ENCODE measurements at regions not wholly inside any gene's neighbourhood (a gene's known extent, or its start where the extent isn't known, plus 50 kb on each side); places are given as distances from the start of the nearest gene placed in this dataset.

- no peak overlapping the region for H3K27ac Mint-ChIP-seq
- H3K36me3 Mint-ChIP-seq (ENCODE audit: low read depth), result no peaks in the 10 kb centered on the region
- DNase-seq (no peak), ATAC-seq (ENCODE audit: low read depth) (no peak)
- H3K4me3 Mint-ChIP-seq, result no peak overlapping the region
- H3K9me3 Mint-ChIP-seq, result no peaks in the 10 kb centered on the region
- H3K4me1 Mint-ChIP-seq, result no peaks in the 10 kb centered on the region
- POLR2A ChIA-PET, result no interaction called here
- H3K27me3 Mint-ChIP-seq, result no peaks in the 10 kb centered on the region
- TF ChIP-seq CTCF (IDR thresholded peaks at IDR 0.05), result no peak
- intact Hi-C loops (cut with micrococcal nuclease), result no loop called here
- CTCF ChIA-PET, result no interaction called here
Observed at GRCh38 chr4:112857461-112857860, 192.0 kb upstream of the ANK2 start.

- CTCF ChIA-PET, result no interaction called here
Observed at GRCh38 chr4:112858751-112859150, 190.7 kb upstream of the ANK2 start.

GRCh38 chr4:112859456-112860184 lies 189.8 kb upstream of the ANK2 start:
- no peak for TF ChIP-seq CTCF (IDR thresholded peaks at IDR 0.05)
- Mint-ChIP-seq H3K27ac (no peak overlapping the region), H3K36me3 (ENCODE audit: low read depth) (no peaks in the 10 kb centered on the region), H3K27me3 (no peaks in the 10 kb centered on the region), H3K9me3 (no peaks in the 10 kb centered on the region), H3K4me1 (no peaks in the 10 kb centered on the region), H3K4me3 (no peak overlapping the region)
- CTCF ChIA-PET, result no interaction called here
- intact Hi-C loops (cut with micrococcal nuclease), result no loop called here
- POLR2A ChIA-PET, result no interaction called here
- DNase-seq (no peak), ATAC-seq (ENCODE audit: low read depth) (no peak)

More at GRCh38 chr4:112858751-112859150, 190.7 kb upstream of the ANK2 start:
- POLR2A ChIA-PET, result no interaction called here
- no peaks in the 10 kb centered on the region for H3K27me3 Mint-ChIP-seq
- no peak overlapping the region for H3K27ac Mint-ChIP-seq
- ATAC-seq (ENCODE audit: low read depth), result no peak
- no peak for DNase-seq
- intact Hi-C loops (cut with micrococcal nuclease), result no loop called here
- no peak for TF ChIP-seq CTCF (IDR thresholded peaks at IDR 0.05)
- no peaks in the 10 kb centered on the region for H3K4me1 Mint-ChIP-seq
- H3K9me3 Mint-ChIP-seq, result no peaks in the 10 kb centered on the region
- no peaks in the 10 kb centered on the region for H3K36me3 Mint-ChIP-seq (ENCODE audit: low read depth)
- H3K4me3 Mint-ChIP-seq, result no peak overlapping the region

- POLR2A ChIA-PET, result no interaction called here
- ATAC-seq (ENCODE audit: low read depth), result no peak
- CTCF ChIA-PET, result no interaction called here
- TF ChIP-seq CTCF (IDR thresholded peaks at IDR 0.05), result no peak
- intact Hi-C loops (cut with micrococcal nuclease), result no loop called here
- no peak overlapping the region for H3K4me3 Mint-ChIP-seq
- H3K4me1 Mint-ChIP-seq, result no peaks in the 10 kb centered on the region
- no peak for DNase-seq
- H3K27me3 Mint-ChIP-seq, result no peaks in the 10 kb centered on the region
- H3K36me3 Mint-ChIP-seq (ENCODE audit: low read depth), result no peaks in the 10 kb centered on the region
- H3K9me3 Mint-ChIP-seq, result no peaks in the 10 kb centered on the region
- no peak overlapping the region for H3K27ac Mint-ChIP-seq
Observed at GRCh38 chr4:112860830-112861690, 188.4 kb upstream of the ANK2 start.
